HG02981 (cell line): ENCODE measurements at regions not wholly inside any gene's neighbourhood (a gene's known extent, or its start where the extent isn't known, plus 50 kb on each side); places are given as distances from the start of the nearest gene placed in this dataset.
"Not testable (repeated sequence)": the region's sequence is repeated elsewhere in the genome, so short reads cannot be mapped to it uniquely, and the experiment has no call there.

Experiments used
- ATAC-seq: cut with Tn5 transposase; IDR thresholded peaks from one replicate; pipeline ENCODE4 v1.9.1; 2021; ENCODE audit warnings: mild to moderate bottlenecking, moderate library complexity; ENCODE audit not compliant: unreplicated experiment

GRCh38 chr3:107465064-107465631 lies 57.6 kb upstream of the BBX start:
- no peak for ATAC-seq

- ATAC-seq: no peak
Observed at GRCh38 chr3:107468782-107469181, 54.0 kb upstream of the BBX start.

DNA sequence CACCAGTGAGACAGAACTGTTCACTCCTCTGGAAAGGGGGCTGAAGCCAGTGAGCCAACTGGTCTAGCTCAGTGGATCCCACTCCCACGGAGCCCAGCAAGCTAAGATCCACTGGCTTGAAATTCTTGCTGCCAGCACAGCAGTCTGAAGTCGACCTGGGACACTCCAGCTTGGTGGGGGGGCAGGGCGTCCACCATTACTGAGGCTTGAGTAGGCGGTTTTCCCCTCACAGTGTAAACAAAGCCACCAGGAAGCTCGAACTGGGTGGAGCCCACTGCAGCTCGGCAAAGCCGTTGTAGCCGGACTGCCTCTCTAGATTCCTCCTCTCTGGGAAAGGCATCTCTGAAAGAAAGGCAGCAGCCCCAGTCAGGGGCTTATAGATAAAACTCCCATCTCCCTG lies 52.3 kb upstream of the BBX start:
- ATAC-seq: not testable (repeated sequence)
